ENCODE measurements at regions not wholly inside any gene's neighbourhood (a gene's known extent, or its start where the extent isn't known, plus 50 kb on each side); places are given as distances from the start of the nearest gene placed in this dataset.

GRCh38 chr7:66535414-66536329 lies 93.0 kb upstream of the KCTD7 start:
- H3K9me3 Mint-ChIP-seq, result no peaks in the 10 kb centered on the region
- H3K27ac Mint-ChIP-seq, result peak overlapping the region; percentile 45
- no peak for DNase-seq
- no peak overlapping the region for H3K4me3 Mint-ChIP-seq
- H3K27me3 Mint-ChIP-seq (ENCODE audit: insufficient read depth), result peaks cover 2% of the 10 kb centered on the region
- TF ChIP-seq, protein P1, sequence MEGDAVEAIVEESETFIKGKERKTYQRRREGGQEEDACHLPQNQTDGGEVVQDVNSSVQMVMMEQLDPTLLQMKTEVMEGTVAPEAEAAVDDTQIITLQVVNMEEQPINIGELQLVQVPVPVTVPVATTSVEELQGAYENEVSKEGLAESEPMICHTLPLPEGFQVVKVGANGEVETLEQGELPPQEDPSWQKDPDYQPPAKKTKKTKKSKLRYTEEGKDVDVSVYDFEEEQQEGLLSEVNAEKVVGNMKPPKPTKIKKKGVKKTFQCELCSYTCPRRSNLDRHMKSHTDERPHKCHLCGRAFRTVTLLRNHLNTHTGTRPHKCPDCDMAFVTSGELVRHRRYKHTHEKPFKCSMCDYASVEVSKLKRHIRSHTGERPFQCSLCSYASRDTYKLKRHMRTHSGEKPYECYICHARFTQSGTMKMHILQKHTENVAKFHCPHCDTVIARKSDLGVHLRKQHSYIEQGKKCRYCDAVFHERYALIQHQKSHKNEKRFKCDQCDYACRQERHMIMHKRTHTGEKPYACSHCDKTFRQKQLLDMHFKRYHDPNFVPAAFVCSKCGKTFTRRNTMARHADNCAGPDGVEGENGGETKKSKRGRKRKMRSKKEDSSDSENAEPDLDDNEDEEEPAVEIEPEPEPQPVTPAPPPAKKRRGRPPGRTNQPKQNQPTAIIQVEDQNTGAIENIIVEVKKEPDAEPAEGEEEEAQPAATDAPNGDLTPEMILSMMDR (IDR thresholded peaks at IDR 0.05), result no peak
- peaks cover 6% of the 10 kb centered on the region for H3K36me3 Mint-ChIP-seq (ENCODE audit: low read depth)
- peaks cover 7% of the 10 kb centered on the region for H3K4me1 Mint-ChIP-seq (ENCODE audit: low read depth)

- DNase-seq, result no peak
- TF ChIP-seq, protein P1 (IDR thresholded peaks at IDR 0.05), result no peak
- Mint-ChIP-seq H3K9me3 (no peaks in the 10 kb centered on the region), H3K27me3 (ENCODE audit: insufficient read depth) (peaks cover 4% of the 10 kb centered on the region), H3K36me3 (ENCODE audit: low read depth) (peaks cover 12% of the 10 kb centered on the region), H3K4me1 (ENCODE audit: low read depth) (peaks cover 9% of the 10 kb centered on the region), H3K4me3 (no peak overlapping the region), H3K27ac (no peak overlapping the region)
Measured at GRCh38 chr7:66537380-66537779, 91.3 kb upstream of the KCTD7 start.

- H3K27ac Mint-ChIP-seq, result no peak overlapping the region
- peaks cover 4% of the 10 kb centered on the region for H3K27me3 Mint-ChIP-seq (ENCODE audit: insufficient read depth)
- TF ChIP-seq, protein P1 (IDR thresholded peaks at IDR 0.05), result no peak
- no peak for DNase-seq
- peaks cover 12% of the 10 kb centered on the region for H3K36me3 Mint-ChIP-seq (ENCODE audit: low read depth)
- H3K9me3 Mint-ChIP-seq, result no peaks in the 10 kb centered on the region
- no peak overlapping the region for H3K4me3 Mint-ChIP-seq
- H3K4me1 Mint-ChIP-seq (ENCODE audit: low read depth), result peaks cover 14% of the 10 kb centered on the region
Measured at GRCh38 chr7:66537876-66538275, 90.8 kb upstream of the KCTD7 start.

GRCh38 chr7:66539264-66539623 lies 89.4 kb upstream of the KCTD7 start:
- DNase-seq, result no peak
- Mint-ChIP-seq H3K27ac (no peak overlapping the region), H3K4me3 (no peak overlapping the region), H3K9me3 (no peaks in the 10 kb centered on the region), H3K27me3 (ENCODE audit: insufficient read depth) (peaks cover 4% of the 10 kb centered on the region), H3K36me3 (ENCODE audit: low read depth) (peaks cover 12% of the 10 kb centered on the region), H3K4me1 (ENCODE audit: low read depth) (peaks cover 23% of the 10 kb centered on the region)
- TF ChIP-seq, protein P1 (IDR thresholded peaks at IDR 0.05), result no peak

GRCh38 chr7:66539902-66540375 lies 88.7 kb upstream of the KCTD7 start:
- no peaks in the 10 kb centered on the region for H3K9me3 Mint-ChIP-seq
- peaks cover 4% of the 10 kb centered on the region for H3K27me3 Mint-ChIP-seq (ENCODE audit: insufficient read depth)
- H3K27ac Mint-ChIP-seq, result 0 out of 2 replicates have a peak overlapping the region, but pooled peaks have one; percentile 7
- TF ChIP-seq, protein P1 (IDR thresholded peaks at IDR 0.05), result no peak
- H3K36me3 Mint-ChIP-seq (ENCODE audit: low read depth), result peaks cover 12% of the 10 kb centered on the region
- no peak overlapping the region for H3K4me3 Mint-ChIP-seq
- H3K4me1 Mint-ChIP-seq (ENCODE audit: low read depth), result peaks cover 23% of the 10 kb centered on the region
- DNase-seq, result no peak

Data from HFFc6 (cell line).